Tibial nerve (tissue), 4 donors: ENCODE measurements at regions not wholly inside any gene's neighbourhood (a gene's known extent, or its start where the extent isn't known, plus 50 kb on each side); places are given as distances from the start of the nearest gene placed in this dataset.

Experiments
- EP300 ChIP-seq, 2 donors: sonication (generic); formaldehyde crosslinking; IDR thresholded peaks; one replicate each; pipeline ENCODE4 v1.6.1; 2017; ENCODE audit warnings: antibody characterized with exemption in 2 of 2, mild to moderate bottlenecking in 1 of 2
- TF ChIP-seq, protein P1 (sequence below), 5 experiments: fragments of 200-600 bp in 3 of 5; fragments of 450-650 bp in 2 of 5; sonication (generic) in 3 of 5; IDR thresholded peaks; one replicate each; pipeline ENCODE4 v1.5.1; 2016 to 2019; ENCODE audit warnings: antibody characterized with exemption in 5 of 5, mild to moderate bottlenecking in 3 of 5, moderate library complexity in 2 of 5

DNA sequence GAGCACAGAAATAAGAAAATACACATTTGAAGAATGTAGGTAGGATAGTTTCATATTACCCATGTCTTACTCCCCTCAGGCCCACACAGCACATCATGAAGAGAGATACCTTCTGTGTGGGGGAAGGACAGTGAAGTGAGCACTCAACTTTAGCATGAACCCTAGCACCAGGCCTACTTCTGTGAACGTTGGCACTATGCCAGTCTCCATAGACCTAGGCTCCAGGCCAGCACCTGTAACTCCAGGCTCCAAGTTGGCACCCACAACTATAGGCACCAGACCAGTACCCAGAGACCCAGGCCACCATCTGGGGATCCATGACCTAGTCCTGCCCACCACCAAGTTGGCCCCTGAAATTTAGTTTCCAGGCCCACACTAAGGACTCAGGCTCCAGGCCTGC, 410.9 kb downstream of the INSC start:
- no peak for TF ChIP-seq EP300 (IDR thresholded peaks at IDR 0.05)
- TF ChIP-seq, protein P1, sequence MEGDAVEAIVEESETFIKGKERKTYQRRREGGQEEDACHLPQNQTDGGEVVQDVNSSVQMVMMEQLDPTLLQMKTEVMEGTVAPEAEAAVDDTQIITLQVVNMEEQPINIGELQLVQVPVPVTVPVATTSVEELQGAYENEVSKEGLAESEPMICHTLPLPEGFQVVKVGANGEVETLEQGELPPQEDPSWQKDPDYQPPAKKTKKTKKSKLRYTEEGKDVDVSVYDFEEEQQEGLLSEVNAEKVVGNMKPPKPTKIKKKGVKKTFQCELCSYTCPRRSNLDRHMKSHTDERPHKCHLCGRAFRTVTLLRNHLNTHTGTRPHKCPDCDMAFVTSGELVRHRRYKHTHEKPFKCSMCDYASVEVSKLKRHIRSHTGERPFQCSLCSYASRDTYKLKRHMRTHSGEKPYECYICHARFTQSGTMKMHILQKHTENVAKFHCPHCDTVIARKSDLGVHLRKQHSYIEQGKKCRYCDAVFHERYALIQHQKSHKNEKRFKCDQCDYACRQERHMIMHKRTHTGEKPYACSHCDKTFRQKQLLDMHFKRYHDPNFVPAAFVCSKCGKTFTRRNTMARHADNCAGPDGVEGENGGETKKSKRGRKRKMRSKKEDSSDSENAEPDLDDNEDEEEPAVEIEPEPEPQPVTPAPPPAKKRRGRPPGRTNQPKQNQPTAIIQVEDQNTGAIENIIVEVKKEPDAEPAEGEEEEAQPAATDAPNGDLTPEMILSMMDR (IDR thresholded peaks at IDR 0.05): no peak
